ENCODE measurements at regions not wholly inside any gene's neighbourhood (a gene's known extent, or its start where the extent isn't known, plus 50 kb on each side); places are given as distances from the start of the nearest gene placed in this dataset.

- TF ChIP-seq, protein P1, sequence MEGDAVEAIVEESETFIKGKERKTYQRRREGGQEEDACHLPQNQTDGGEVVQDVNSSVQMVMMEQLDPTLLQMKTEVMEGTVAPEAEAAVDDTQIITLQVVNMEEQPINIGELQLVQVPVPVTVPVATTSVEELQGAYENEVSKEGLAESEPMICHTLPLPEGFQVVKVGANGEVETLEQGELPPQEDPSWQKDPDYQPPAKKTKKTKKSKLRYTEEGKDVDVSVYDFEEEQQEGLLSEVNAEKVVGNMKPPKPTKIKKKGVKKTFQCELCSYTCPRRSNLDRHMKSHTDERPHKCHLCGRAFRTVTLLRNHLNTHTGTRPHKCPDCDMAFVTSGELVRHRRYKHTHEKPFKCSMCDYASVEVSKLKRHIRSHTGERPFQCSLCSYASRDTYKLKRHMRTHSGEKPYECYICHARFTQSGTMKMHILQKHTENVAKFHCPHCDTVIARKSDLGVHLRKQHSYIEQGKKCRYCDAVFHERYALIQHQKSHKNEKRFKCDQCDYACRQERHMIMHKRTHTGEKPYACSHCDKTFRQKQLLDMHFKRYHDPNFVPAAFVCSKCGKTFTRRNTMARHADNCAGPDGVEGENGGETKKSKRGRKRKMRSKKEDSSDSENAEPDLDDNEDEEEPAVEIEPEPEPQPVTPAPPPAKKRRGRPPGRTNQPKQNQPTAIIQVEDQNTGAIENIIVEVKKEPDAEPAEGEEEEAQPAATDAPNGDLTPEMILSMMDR (IDR thresholded peaks at IDR 0.05) = no peak
- TF ChIP-seq POLR2A (IDR thresholded peaks at IDR 0.05) (no peak), POLR2AphosphoS5 (IDR thresholded peaks at IDR 0.05) (no peak)
Observed at GRCh38 chr7:16069998-16070397, 351.3 kb downstream of the CRPPA start.
